Common myeloid progenitor, CD34-positive (primary cell): ENCODE measurements at regions not wholly inside any gene's neighbourhood (a gene's known extent, or its start where the extent isn't known, plus 50 kb on each side); places are given as distances from the start of the nearest gene placed in this dataset.

Experiments used
- CTCF ChIA-PET: fragments of 350-600 bp; sonication (Branson Sonifier 250); formaldehyde crosslinking; loops from one replicate; lab custom pipeline; 2021; ENCODE audit warnings: antibody characterized with exemption; lab: Charles Lee
- POLR2A ChIA-PET: fragments of 350-600 bp; sonication (Branson Sonifier 250); formaldehyde crosslinking; loops from one replicate; lab custom pipeline; 2021; ENCODE audit warnings: antibody characterized with exemption; lab: Charles Lee
- DNase-seq, 3 donors: peaks; one replicate each; pipeline versions ENCODE4 v3.0.0 to v3.0.0-alpha.2; 2013
- H3K27ac ChIP-seq, 2 experiments: 1 replicate in 1 of 2; 2 replicates in 1 of 2; pipeline ENCODE4 v1.7.0; 2013; ENCODE audit warnings: inconsistent platforms in 2 of 2, low read length in 2 of 2, mild to moderate bottlenecking in 2 of 2, low read depth in 1 of 2, moderate library complexity in 1 of 2; ENCODE audit not compliant: severe bottlenecking in 2 of 2, insufficient read depth in 1 of 2, poor library complexity in 1 of 2
- H3K27me3 ChIP-seq, 5 experiments: replicated peaks in 2 of 5; 1 replicate in 3 of 5; 2 replicates in 2 of 5; pipeline versions ENCODE4 v1.6.1 to v1.7.0; 2013; ENCODE audit warnings: low read length in 4 of 5, mild to moderate bottlenecking in 2 of 5, moderate library complexity in 2 of 5, inconsistent platforms in 1 of 5; ENCODE audit not compliant: insufficient read depth in 5 of 5, control insufficient read depth in 4 of 5
- H3K36me3 ChIP-seq, 4 experiments: 1 replicate in 2 of 4; 2 replicates in 2 of 4; pipeline versions ENCODE4 v1.6.1 to v1.7.0; 2013; ENCODE audit warnings: low read length in 3 of 4, control low read depth in 1 of 4, mild to moderate bottlenecking in 1 of 4; ENCODE audit not compliant: control insufficient read depth in 4 of 4, insufficient read depth in 4 of 4
- H3K4me1 ChIP-seq, 4 experiments: 1 replicate in 3 of 4; 2 replicates in 1 of 4; pipeline versions ENCODE4 v1.6.1 to v1.7.1; 2013; ENCODE audit warnings: low read length in 3 of 4, mild to moderate bottlenecking in 3 of 4, control low read depth in 1 of 4, inconsistent platforms in 1 of 4, moderate library complexity in 1 of 4; ENCODE audit not compliant: control insufficient read depth in 4 of 4, insufficient read depth in 4 of 4; ENCODE audit errors: control extremely low read depth in 1 of 4
- H3K4me3 ChIP-seq, 7 experiments: 1 replicate in 4 of 7; 2 replicates in 3 of 7; pipeline versions ENCODE4 v1.5.1 to v1.7.0; 2013; ENCODE audit warnings: mild to moderate bottlenecking in 7 of 7, low read length in 6 of 7, moderate library complexity in 6 of 7, inconsistent platforms in 2 of 7, low read depth in 2 of 7, control low read depth in 1 of 7; ENCODE audit not compliant: insufficient read depth in 4 of 7, control insufficient read depth in 1 of 7; ENCODE audit errors: extremely low read depth in 1 of 7
- H3K9me3 ChIP-seq, 5 experiments: 1 replicate in 4 of 5; 2 replicates in 1 of 5; pipeline versions ENCODE4 v1.6.1 to v1.7.1; 2013; ENCODE audit warnings: low read length in 4 of 5, mild to moderate bottlenecking in 2 of 5, inconsistent platforms in 1 of 5, low read depth in 1 of 5, moderate library complexity in 1 of 5; ENCODE audit not compliant: control insufficient read depth in 4 of 5, insufficient read depth in 2 of 5; ENCODE audit errors: control extremely low read depth in 1 of 5
- WGBS: methylation state at CpG from one replicate; pipeline ENCODE4 v1.1.5; 2013; ENCODE audit not compliant: insufficient coverage; 5-methylcytosine and 5-hydroxymethylcytosine counted together

DNA sequence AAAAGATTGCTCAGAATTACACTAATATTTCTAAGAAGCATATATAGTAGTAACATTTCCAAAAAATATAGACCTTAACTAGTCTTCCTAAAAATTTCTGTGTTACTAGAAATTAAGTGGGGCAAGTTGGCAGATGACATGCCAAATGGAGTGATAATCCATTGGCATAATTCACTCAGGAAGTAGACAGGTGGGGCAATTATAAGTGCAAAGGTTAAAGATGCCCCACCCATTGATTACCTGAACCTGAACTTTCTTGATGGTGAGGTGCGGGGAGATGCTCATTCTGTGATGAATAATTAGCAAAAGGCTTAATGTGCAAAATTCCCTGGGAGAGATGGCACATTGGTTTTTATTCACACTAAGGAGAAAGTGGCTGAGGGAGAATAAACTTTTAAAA lies 145.8 kb upstream of the RASGEF1B start:
- no peaks in the 10 kb centered on the region for H3K9me3 ChIP-seq
- ChIA-PET CTCF (no interaction called here), POLR2A (no interaction called here)
- no peaks in the 10 kb centered on the region for H3K27me3 ChIP-seq
- peaks cover 0 to 2% (median 2%) of the 10 kb centered on the region in 4 experiments for H3K4me1 ChIP-seq
- H3K36me3 ChIP-seq = no peaks in the 10 kb centered on the region
- H3K4me3 ChIP-seq = no peak overlapping the region
- no peak for DNase-seq
- 100% methylated on average over 1 of the region's 1 CpG for WGBS
- H3K27ac ChIP-seq = no peak overlapping the region

DNA sequence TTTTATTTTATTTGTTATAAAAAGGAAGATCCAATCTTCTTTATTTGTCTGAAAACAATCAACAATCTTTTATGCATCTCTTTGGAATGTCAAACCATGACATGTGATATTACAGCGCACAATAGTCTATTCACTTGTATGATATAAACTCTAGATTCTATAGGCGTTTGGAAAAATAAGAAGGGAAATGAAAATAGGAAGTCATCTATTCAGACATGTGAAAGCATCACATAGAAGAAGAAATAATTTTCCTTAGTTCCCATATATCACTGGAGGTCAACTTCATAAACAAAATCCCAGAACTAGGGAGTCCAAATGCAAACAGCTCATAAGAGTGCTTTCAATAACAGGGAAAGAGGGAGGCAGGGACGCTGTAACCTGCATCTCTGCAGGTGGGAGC lies 139.5 kb upstream of the RASGEF1B start:
- Histone ChIP-seq H3K4me1 (peaks cover 8 to 21% (median 16%) of the 10 kb centered on the region in 4 experiments), H3K9me3 (no peaks in the 10 kb centered on the region), H3K36me3 (no peaks in the 10 kb centered on the region), H3K27ac (no peak overlapping the region), H3K4me3 (no peak overlapping the region), H3K27me3 (no peaks in the 10 kb centered on the region)
- POLR2A ChIA-PET = no interaction called here
- DNase-seq = no peak
- WGBS = no CpG with 5 or more reads among the region's 3 CpGs
- CTCF ChIA-PET = no interaction called here

DNA sequence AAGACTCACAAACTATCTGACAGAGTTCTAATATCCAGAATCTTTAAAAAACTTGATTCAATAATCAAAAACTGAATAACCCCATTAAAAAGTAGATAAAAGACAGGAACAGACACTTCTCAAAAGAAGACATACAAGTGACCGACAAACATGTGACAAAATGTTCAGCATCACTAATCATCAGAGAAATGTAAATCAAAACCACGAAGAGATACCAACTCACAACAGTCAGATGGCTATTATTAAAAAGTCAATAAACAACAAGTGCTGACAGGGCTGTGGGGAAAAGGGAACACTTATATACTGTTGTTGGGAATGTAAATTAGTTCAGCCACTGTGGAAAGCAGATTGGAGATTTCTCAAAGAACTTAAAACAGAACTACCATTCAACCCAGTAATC lies 138.1 kb upstream of the RASGEF1B start:
- Histone ChIP-seq H3K4me1 (peaks cover 8 to 21% (median 16%) of the 10 kb centered on the region in 4 experiments), H3K4me3 (no peak overlapping the region), H3K27me3 (no peaks in the 10 kb centered on the region), H3K9me3 (no peaks in the 10 kb centered on the region), H3K36me3 (no peaks in the 10 kb centered on the region), H3K27ac (no peak overlapping the region)
- ChIA-PET POLR2A (no interaction called here), CTCF (no interaction called here)
- WGBS = 100% methylated on average over 1 of the region's 2 CpGs
- DNase-seq = no peak

DNA sequence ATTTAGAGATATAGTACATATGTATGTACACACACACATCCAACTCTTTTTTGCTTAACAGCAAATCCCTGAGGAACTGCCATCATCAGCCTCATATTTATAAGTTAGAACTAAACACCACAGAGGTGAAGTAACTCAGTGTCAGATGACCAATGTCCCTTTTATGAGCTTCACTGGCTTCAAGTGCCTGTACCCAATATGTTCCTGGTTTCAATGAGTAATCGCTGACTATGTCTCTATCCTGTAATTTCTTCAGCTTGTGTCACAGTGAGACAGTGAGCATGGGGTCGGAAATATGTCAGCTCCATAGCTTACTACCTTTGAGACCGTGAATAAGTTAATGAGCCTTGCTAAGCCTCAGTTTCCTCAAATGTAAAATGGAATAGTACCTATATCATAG lies 136.2 kb upstream of the RASGEF1B start:
- Histone ChIP-seq H3K27me3 (no peaks in the 10 kb centered on the region), H3K4me1 (peaks cover 8 to 21% (median 16%) of the 10 kb centered on the region in 4 experiments), H3K27ac (no peak overlapping the region), H3K9me3 (no peaks in the 10 kb centered on the region), H3K36me3 (no peaks in the 10 kb centered on the region), H3K4me3 (no peak overlapping the region)
- CTCF ChIA-PET = interaction anchor here (0.7 to 1.9 kb wide), 5 partner anchors 24 to 1274 kb away, joined by 3 to 4 read pairs (median 3); no protein-coding TSS in a partner anchor
- WGBS = 91% methylated on average over 2 of the region's 3 CpGs
- POLR2A ChIA-PET = no interaction called here
- DNase-seq = no peak

DNA sequence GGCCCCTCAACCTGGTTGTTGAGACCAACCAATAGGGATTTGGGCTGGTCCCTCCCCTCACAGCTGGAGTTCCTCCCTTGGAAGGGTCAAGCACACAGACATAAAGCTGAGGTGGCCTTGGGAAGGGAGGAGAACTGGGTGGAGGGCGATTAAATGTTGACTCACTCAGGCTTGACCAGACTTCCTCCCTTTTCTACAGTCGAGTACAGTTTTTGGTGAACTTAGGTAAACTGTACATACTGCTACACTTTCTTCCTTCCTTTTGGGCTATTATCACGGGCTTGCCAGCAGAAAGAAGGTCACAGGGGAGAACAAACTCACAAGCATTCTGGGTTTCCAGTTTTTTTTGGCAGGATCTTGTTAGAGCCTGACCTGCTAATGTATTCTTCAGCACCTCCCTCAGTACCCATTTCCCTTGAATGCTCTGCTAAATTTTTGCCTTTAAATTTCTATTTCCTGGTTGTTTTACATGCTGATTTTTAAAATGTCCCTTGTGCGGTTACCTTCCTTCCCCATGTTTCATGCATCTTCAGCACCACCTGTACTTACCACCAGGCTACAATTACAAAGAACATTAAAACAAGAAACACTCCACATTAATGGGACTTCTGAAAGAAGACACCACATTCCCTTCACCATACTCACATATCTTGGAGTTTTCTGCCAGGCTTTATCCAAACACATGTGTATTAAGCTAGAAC lies 135.2 kb upstream of the RASGEF1B start:
- ChIA-PET POLR2A (no interaction called here), CTCF (interaction anchor here (0.8 kb wide), 1 partner anchor 9 kb away, joined by 3 read pairs; no protein-coding TSS in a partner anchor)
- no peaks in the 10 kb centered on the region for H3K9me3 ChIP-seq
- DNase-seq = peak; percentile 7 to 64 (median 52)
- no peaks in the 10 kb centered on the region for H3K27me3 ChIP-seq
- 0% methylated on average over 2 of the region's 4 CpGs for WGBS
- H3K4me1 ChIP-seq = peaks cover 7 to 12% (median 10%) of the 10 kb centered on the region in 4 experiments
- H3K27ac ChIP-seq = peak overlapping the region in 1 of 2 experiments; percentile 49
- peak overlapping the region in 1 of 7 experiments; percentile 5 for H3K4me3 ChIP-seq
- H3K36me3 ChIP-seq = no peaks in the 10 kb centered on the region

DNA sequence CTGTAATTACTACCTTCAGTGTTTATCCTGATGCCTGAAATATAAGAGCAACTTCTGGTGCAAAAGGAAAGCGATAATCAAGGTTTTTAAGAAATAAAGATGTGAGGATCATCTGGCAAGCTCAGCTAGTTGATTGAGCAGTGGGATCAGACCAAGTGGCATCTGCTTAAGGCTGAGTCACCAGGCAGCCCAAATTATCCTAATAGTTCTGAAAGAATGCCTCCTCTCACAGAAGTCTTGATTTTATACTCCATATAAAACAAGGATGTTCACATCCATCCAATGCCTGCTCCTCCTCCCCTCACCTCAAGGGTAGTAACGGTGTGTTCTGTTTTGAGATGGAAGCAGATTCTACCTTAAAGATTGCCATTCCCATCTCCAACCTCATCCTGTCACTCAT lies 134.5 kb upstream of the RASGEF1B start:
- Histone ChIP-seq H3K4me3 (no peak overlapping the region), H3K36me3 (no peaks in the 10 kb centered on the region), H3K9me3 (no peaks in the 10 kb centered on the region), H3K27me3 (no peaks in the 10 kb centered on the region), H3K27ac (no peak overlapping the region), H3K4me1 (peaks cover 7 to 12% (median 10%) of the 10 kb centered on the region in 4 experiments)
- WGBS = 83% methylated on average over 1 of the region's 2 CpGs
- POLR2A ChIA-PET = no interaction called here
- CTCF ChIA-PET = interaction anchor here (0.8 kb wide), 1 partner anchor 8 kb away, joined by 3 read pairs; no protein-coding TSS in a partner anchor
- DNase-seq = no peak

DNA sequence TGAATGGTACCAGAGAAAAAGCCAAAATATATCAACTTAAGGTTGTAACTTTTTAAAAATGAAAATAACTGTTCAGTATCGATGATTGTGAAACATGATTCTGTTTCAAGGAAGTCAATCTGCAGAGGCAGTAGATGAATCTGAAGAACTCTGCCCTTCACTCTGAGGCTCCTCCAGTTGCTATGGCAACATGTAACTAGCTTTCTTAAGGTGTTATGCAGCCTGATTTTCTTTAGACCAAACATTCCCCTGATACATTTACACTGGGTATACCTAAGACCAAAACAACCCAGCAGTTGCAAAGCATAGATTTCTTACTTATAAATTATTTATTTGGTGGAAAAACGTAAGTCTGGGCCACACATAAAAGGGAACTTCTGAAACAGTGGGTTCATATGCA lies 133.6 kb upstream of the RASGEF1B start:
- CTCF ChIA-PET = no interaction called here
- Histone ChIP-seq H3K9me3 (no peaks in the 10 kb centered on the region), H3K27ac (no peak overlapping the region), H3K4me1 (peaks cover 7 to 12% (median 10%) of the 10 kb centered on the region in 4 experiments), H3K4me3 (no peak overlapping the region), H3K27me3 (no peaks in the 10 kb centered on the region), H3K36me3 (no peaks in the 10 kb centered on the region)
- POLR2A ChIA-PET = no interaction called here
- 100% methylated on average over 1 of the region's 2 CpGs for WGBS
- DNase-seq = peak in 2 of 3 donors; percentile 34 to 35
